ENCODE measurements at regions not wholly inside any gene's neighbourhood (a gene's known extent, or its start where the extent isn't known, plus 50 kb on each side); places are given as distances from the start of the nearest gene placed in this dataset.
"Not testable (repeated sequence)": the region's sequence is repeated elsewhere in the genome, so short reads cannot be mapped to it uniquely, and the experiment has no call there.

GRCh38 chr1:101588677-101589076 lies 351.9 kb downstream of the S1PR1 start:
- no peak for DNase-seq

GRCh38 chr1:101592845-101593244 lies 356.0 kb downstream of the S1PR1 start:
- no peak for DNase-seq

GRCh38 chr1:101595881-101596374 lies 359.1 kb downstream of the S1PR1 start:
- no peak for DNase-seq

GRCh38 chr1:101600615-101601014 lies 363.8 kb downstream of the S1PR1 start:
- not testable (repeated sequence) for DNase-seq

- no peak for DNase-seq
These were observed 366.9 kb downstream of the S1PR1 start for GRCh38 chr1:101603726-101604125.

GRCh38 chr1:101605878-101606277 lies 369.1 kb downstream of the S1PR1 start:
- no peak for DNase-seq

GRCh38 chr1:101613546-101613945 lies 376.7 kb downstream of the S1PR1 start:
- DNase-seq: no peak

GRCh38 chr1:101618900-101619299 lies 377.8 kb downstream of the OLFM3 start:
- no peak for DNase-seq

- DNase-seq: no peak
These were observed 364.0 kb downstream of the OLFM3 start for GRCh38 chr1:101632548-101633272.

- no peak for DNase-seq
These were observed 350.9 kb downstream of the OLFM3 start for GRCh38 chr1:101645810-101646209.

- no peak for DNase-seq
These were observed 344.2 kb downstream of the OLFM3 start for GRCh38 chr1:101652484-101652883.

GRCh38 chr1:101653482-101653946 lies 343.2 kb downstream of the OLFM3 start:
- DNase-seq: no peak

- DNase-seq: no peak
These were observed 332.0 kb downstream of the OLFM3 start for GRCh38 chr1:101664726-101665125.

- DNase-seq: no peak
These were observed 329.0 kb downstream of the OLFM3 start for GRCh38 chr1:101667761-101668160.

GRCh38 chr1:101683136-101683535 lies 313.6 kb downstream of the OLFM3 start:
- no peak for DNase-seq

- no peak for DNase-seq
These were observed 313.2 kb downstream of the OLFM3 start for GRCh38 chr1:101683561-101683960.

- DNase-seq: no peak
These were observed 299.7 kb downstream of the OLFM3 start for GRCh38 chr1:101697072-101697471.

GRCh38 chr1:101698681-101699080 lies 298.0 kb downstream of the OLFM3 start:
- DNase-seq: no peak

GRCh38 chr1:101704895-101705294 lies 291.8 kb downstream of the OLFM3 start:
- DNase-seq: no peak

- no peak for DNase-seq
These were observed 290.4 kb downstream of the OLFM3 start for GRCh38 chr1:101706366-101706765.

- DNase-seq: no peak
These were observed 287.0 kb downstream of the OLFM3 start for GRCh38 chr1:101709721-101710120.

GRCh38 chr1:101713760-101714159 lies 283.0 kb downstream of the OLFM3 start:
- DNase-seq: no peak

- no peak for DNase-seq
These were observed 273.3 kb downstream of the OLFM3 start for GRCh38 chr1:101723415-101723814.

- no peak for DNase-seq
These were observed 268.7 kb downstream of the OLFM3 start for GRCh38 chr1:101728029-101728428.

- DNase-seq: no peak
These were observed 266.2 kb downstream of the OLFM3 start for GRCh38 chr1:101730559-101730958.

Measured in GDM1 (cell line).